Karpas-422 (cell line): ENCODE measurements at regions not wholly inside any gene's neighbourhood (a gene's known extent, or its start where the extent isn't known, plus 50 kb on each side); places are given as distances from the start of the nearest gene placed in this dataset.

Source experiments
- DNase-seq: peaks from one replicate; pipeline ENCODE4 v3.0.0-alpha.2; 2015
- H2AFZ ChIP-seq: fragments of 200-600 bp; sonication (generic); 2 replicates; pipeline ENCODE4 v1.6.1; 2014; ENCODE audit warnings: antibody characterized with exemption, low read length, mixed read lengths
- H3K27ac ChIP-seq: fragments of 200-600 bp; sonication (generic); 2 replicates; pipeline ENCODE4 v1.5.1; 2014; ENCODE audit warnings: mild to moderate bottlenecking, low read length, moderate library complexity
- H3K27me3 ChIP-seq: fragments of 200-600 bp; sonication (generic); 2 replicates; pipeline ENCODE4 v1.6.1; 2014; ENCODE audit warnings: low read length, mixed read lengths
- H3K36me3 ChIP-seq: fragments of 200-600 bp; sonication (generic); 2 replicates; pipeline ENCODE4 v1.6.1; 2014; ENCODE audit warnings: low read length, mixed read lengths; ENCODE audit not compliant: insufficient read depth
- H3K4me1 ChIP-seq: fragments of 200-600 bp; sonication (generic); 2 replicates; pipeline ENCODE4 v1.6.1; 2014; ENCODE audit warnings: mild to moderate bottlenecking, low read length, mixed read lengths
- H3K4me2 ChIP-seq: fragments of 200-600 bp; sonication (generic); 2 replicates; pipeline ENCODE4 v1.6.1; 2014; ENCODE audit warnings: low read length, low read depth, mild to moderate bottlenecking; ENCODE audit not compliant: poor library complexity, severe bottlenecking
- H3K4me3 ChIP-seq: fragments of 200-600 bp; sonication (generic); 2 replicates; pipeline ENCODE4 v1.5.1; 2014; ENCODE audit warnings: mild to moderate bottlenecking, antibody characterized with exemption, low read length, mixed read lengths
- H3K79me2 ChIP-seq: fragments of 200-600 bp; sonication (generic); 2 replicates; pipeline ENCODE4 v1.6.1; 2014; ENCODE audit warnings: mild to moderate bottlenecking, low read length, mixed read lengths
- H3K9ac ChIP-seq: fragments of 200-600 bp; sonication (generic); 2 replicates; pipeline ENCODE4 v1.6.0; 2014; ENCODE audit warnings: low read length
- H3K9me2 ChIP-seq: fragments of 200-600 bp; sonication (generic), shearing (Covaris generic); replicated peaks from 2 replicates; pipeline ENCODE4 v1.6.0; 2014; ENCODE audit warnings: mild to moderate bottlenecking, low read length, moderate library complexity; ENCODE audit not compliant: insufficient read depth
- H3K9me3 ChIP-seq: fragments of 300-700, 200-600 bp; sonication (generic); 2 replicates; pipeline ENCODE4 v1.6.1; 2014; ENCODE audit warnings: low read length, mixed read lengths
- H4K20me1 ChIP-seq: fragments of 200-600 bp; sonication (generic); 2 replicates; pipeline ENCODE4 v1.6.1; 2014; ENCODE audit warnings: mild to moderate bottlenecking, antibody characterized with exemption, low read length, low read depth; ENCODE audit not compliant: insufficient read depth

- DNase-seq = no peak
- no peaks in the 10 kb centered on the region for H3K36me3 ChIP-seq
- H3K4me3 ChIP-seq = no peak overlapping the region
- H3K9ac ChIP-seq = no peak overlapping the region
- no peaks in the 10 kb centered on the region for H3K79me2 ChIP-seq
- no peak overlapping the region for H3K27ac ChIP-seq
- no peaks in the 10 kb centered on the region for H3K9me2 ChIP-seq
- no peaks in the 10 kb centered on the region for H3K9me3 ChIP-seq
- H3K4me1 ChIP-seq = no peaks in the 10 kb centered on the region
- H3K27me3 ChIP-seq = no peaks in the 10 kb centered on the region
- H2AFZ ChIP-seq = no peak overlapping the region
- no peak overlapping the region for H3K4me2 ChIP-seq
- no peaks in the 10 kb centered on the region for H4K20me1 ChIP-seq
Measured at GRCh38 chr13:76630629-76631230, 255.5 kb downstream of the KCTD12 start.

DNA sequence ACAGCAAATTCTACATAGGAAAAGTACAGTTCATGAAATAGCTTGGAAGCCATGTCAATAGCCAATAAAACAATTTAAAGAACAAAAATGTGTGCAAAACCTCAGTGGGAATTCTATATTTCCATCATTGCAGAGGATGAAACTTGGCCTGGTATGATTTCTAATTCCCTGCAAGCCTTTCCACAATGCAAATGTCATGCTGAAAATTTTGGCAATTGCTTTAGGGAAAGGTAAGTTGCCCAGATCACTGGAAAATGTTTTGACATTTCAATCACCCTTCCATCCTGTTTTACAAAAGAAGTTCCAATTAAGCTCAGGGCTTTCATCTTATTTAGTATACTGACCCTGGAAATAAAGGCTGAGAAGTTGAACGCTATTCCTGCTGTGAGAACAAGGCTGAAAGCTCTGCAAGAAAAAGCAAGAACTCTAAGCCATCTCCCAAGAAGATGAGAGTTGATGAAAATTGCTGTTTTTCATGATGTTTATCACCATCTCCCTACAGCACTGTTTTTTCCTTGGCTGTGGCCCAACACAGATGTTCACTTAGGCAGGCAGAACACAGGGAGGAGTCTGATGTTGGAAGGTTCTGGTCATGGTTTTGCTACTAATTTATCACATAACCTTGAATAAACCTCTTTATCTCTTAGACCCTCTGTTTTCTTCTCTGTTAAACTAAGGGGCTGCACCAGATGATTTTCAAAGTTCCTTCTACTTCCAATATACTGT, 263.7 kb downstream of the KCTD12 start:
- Histone ChIP-seq H3K4me2 (no peak overlapping the region), H2AFZ (no peak overlapping the region), H3K9me3 (no peaks in the 10 kb centered on the region), H3K79me2 (no peaks in the 10 kb centered on the region), H3K36me3 (no peaks in the 10 kb centered on the region), H3K27me3 (no peaks in the 10 kb centered on the region), H4K20me1 (no peaks in the 10 kb centered on the region), H3K9ac (no peak overlapping the region), H3K9me2 (no peaks in the 10 kb centered on the region), H3K4me3 (no peak overlapping the region), H3K27ac (no peak overlapping the region), H3K4me1 (no peaks in the 10 kb centered on the region)
- DNase-seq = no peak

- no peak overlapping the region for H3K4me2 ChIP-seq
- no peaks in the 10 kb centered on the region for H3K36me3 ChIP-seq
- DNase-seq = no peak
- no peaks in the 10 kb centered on the region for H3K9me3 ChIP-seq
- no peak overlapping the region for H3K27ac ChIP-seq
- no peak overlapping the region for H3K4me3 ChIP-seq
- no peaks in the 10 kb centered on the region for H3K4me1 ChIP-seq
- no peaks in the 10 kb centered on the region for H3K79me2 ChIP-seq
- no peak overlapping the region for H3K9ac ChIP-seq
- no peaks in the 10 kb centered on the region for H4K20me1 ChIP-seq
- H3K27me3 ChIP-seq = no peaks in the 10 kb centered on the region
- no peaks in the 10 kb centered on the region for H3K9me2 ChIP-seq
- no peak overlapping the region for H2AFZ ChIP-seq
Measured at GRCh38 chr13:76621705-76622104, 264.5 kb downstream of the KCTD12 start.

DNA sequence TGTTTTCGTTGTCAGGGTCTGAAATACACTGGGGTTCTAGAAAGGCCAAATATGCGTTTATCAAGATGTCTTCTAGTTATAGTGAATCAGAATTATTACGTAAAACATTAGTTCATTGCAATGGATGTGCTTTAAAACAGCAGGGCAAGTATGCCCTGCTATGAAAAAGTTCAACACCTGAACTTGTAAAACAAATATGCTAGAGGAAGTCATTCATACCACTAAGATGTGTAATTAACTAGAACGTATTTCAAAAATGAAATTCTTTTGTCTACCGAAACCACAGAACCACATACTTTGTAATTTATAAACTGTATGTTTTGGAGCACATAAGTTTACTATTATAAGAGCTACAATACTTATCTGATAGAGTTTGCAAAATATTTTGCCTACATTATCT, 266.2 kb downstream of the KCTD12 start:
- DNase-seq = no peak
- Histone ChIP-seq H3K9me3 (no peaks in the 10 kb centered on the region), H3K4me1 (no peaks in the 10 kb centered on the region), H3K4me2 (no peak overlapping the region), H3K4me3 (no peak overlapping the region), H3K9me2 (no peaks in the 10 kb centered on the region), H3K27ac (no peak overlapping the region), H4K20me1 (no peaks in the 10 kb centered on the region), H3K27me3 (no peaks in the 10 kb centered on the region), H3K9ac (no peak overlapping the region), H2AFZ (no peak overlapping the region), H3K36me3 (no peaks in the 10 kb centered on the region), H3K79me2 (no peaks in the 10 kb centered on the region)

- H3K4me1 ChIP-seq = no peaks in the 10 kb centered on the region
- H3K9me2 ChIP-seq = no peaks in the 10 kb centered on the region
- H3K9ac ChIP-seq = no peak overlapping the region
- no peaks in the 10 kb centered on the region for H3K36me3 ChIP-seq
- no peaks in the 10 kb centered on the region for H4K20me1 ChIP-seq
- H3K79me2 ChIP-seq = no peaks in the 10 kb centered on the region
- H2AFZ ChIP-seq = no peak overlapping the region
- peak; percentile 0 for DNase-seq
- H3K9me3 ChIP-seq = no peaks in the 10 kb centered on the region
- no peaks in the 10 kb centered on the region for H3K27me3 ChIP-seq
- H3K4me3 ChIP-seq = no peak overlapping the region
- H3K27ac ChIP-seq = no peak overlapping the region
- H3K4me2 ChIP-seq = no peak overlapping the region
Measured at GRCh38 chr13:76619631-76620030, 266.6 kb downstream of the KCTD12 start.

DNA sequence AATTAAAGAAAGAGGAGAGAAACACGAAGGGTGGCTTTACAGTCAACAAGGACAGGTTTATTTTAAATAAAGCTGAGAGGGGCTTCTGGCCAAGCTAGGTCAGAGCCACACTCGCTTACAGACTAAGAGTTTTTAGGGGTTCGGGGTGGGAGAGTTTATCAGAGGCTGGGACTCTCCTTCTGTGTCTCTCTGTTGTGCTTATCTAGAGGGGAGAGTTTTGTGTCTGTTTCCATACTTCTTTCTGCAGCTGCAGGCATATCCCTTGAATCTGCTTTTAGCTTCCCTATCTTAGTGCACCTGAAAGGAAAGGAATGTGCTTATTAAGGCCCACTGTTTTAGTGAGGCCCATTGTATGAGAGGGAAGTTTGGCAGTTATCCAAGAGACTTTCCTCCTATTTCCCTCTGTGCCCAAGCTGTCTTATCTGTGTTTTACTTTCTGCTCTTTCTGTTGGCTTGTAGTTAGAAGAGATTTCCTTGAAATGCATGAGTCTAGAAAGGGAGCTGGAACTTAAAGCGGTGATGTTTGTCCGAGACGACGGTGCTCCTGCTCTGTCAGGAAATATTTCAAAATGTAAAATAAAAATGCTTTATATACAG, 275.3 kb downstream of the KCTD12 start:
- H3K79me2 ChIP-seq = no peaks in the 10 kb centered on the region
- H4K20me1 ChIP-seq = no peaks in the 10 kb centered on the region
- no peak overlapping the region for H3K4me3 ChIP-seq
- no peaks in the 10 kb centered on the region for H3K9me3 ChIP-seq
- no peak overlapping the region for H3K4me2 ChIP-seq
- no peaks in the 10 kb centered on the region for H3K36me3 ChIP-seq
- no peak overlapping the region for H3K27ac ChIP-seq
- no peaks in the 10 kb centered on the region for H3K27me3 ChIP-seq
- H3K9ac ChIP-seq = no peak overlapping the region
- H3K4me1 ChIP-seq = no peaks in the 10 kb centered on the region
- no peaks in the 10 kb centered on the region for H3K9me2 ChIP-seq
- no peak for DNase-seq
- H2AFZ ChIP-seq = no peak overlapping the region

DNA sequence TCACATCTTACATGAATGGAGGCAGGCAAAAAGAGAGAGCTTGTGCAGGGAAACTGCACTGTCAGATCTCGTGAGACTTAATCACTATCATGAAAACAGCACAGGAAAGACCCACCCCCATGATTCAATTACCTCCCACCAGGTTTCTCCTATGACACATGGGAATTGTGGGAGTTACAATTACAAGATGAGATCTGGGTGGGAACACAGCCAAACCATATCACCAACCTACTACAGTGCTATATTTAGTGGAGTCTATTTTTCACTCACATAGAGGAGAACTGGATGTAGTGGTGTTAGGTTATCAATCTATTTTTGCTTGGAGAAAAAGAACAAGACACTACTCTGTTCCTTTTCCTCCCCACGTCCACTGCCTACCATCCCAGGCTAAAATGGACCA, 276.6 kb downstream of the KCTD12 start:
- H3K4me1 ChIP-seq = no peaks in the 10 kb centered on the region
- no peaks in the 10 kb centered on the region for H3K79me2 ChIP-seq
- no peak for DNase-seq
- no peaks in the 10 kb centered on the region for H3K27me3 ChIP-seq
- H4K20me1 ChIP-seq = no peaks in the 10 kb centered on the region
- H3K4me3 ChIP-seq = no peak overlapping the region
- no peak overlapping the region for H3K9ac ChIP-seq
- no peaks in the 10 kb centered on the region for H3K36me3 ChIP-seq
- H3K4me2 ChIP-seq = no peak overlapping the region
- H3K27ac ChIP-seq = no peak overlapping the region
- H3K9me2 ChIP-seq = no peaks in the 10 kb centered on the region
- H3K9me3 ChIP-seq = no peaks in the 10 kb centered on the region
- no peak overlapping the region for H2AFZ ChIP-seq

- no peaks in the 10 kb centered on the region for H3K27me3 ChIP-seq
- H3K9ac ChIP-seq = no peak overlapping the region
- no peaks in the 10 kb centered on the region for H3K79me2 ChIP-seq
- H3K4me2 ChIP-seq = no peak overlapping the region
- no peaks in the 10 kb centered on the region for H4K20me1 ChIP-seq
- H3K9me2 ChIP-seq = no peaks in the 10 kb centered on the region
- no peaks in the 10 kb centered on the region for H3K9me3 ChIP-seq
- DNase-seq = no peak
- H3K4me1 ChIP-seq = no peaks in the 10 kb centered on the region
- H2AFZ ChIP-seq = no peak overlapping the region
- H3K4me3 ChIP-seq = no peak overlapping the region
- H3K27ac ChIP-seq = no peak overlapping the region
- H3K36me3 ChIP-seq = no peaks in the 10 kb centered on the region
Measured at GRCh38 chr13:76607866-76608265, 278.3 kb downstream of the KCTD12 start.
